Loucy (cell line): ENCODE measurements at regions not wholly inside any gene's neighbourhood (a gene's known extent, or its start where the extent isn't known, plus 50 kb on each side); places are given as distances from the start of the nearest gene placed in this dataset.

Source experiments
- H2AFZ ChIP-seq: fragments of 200-600 bp; sonication (generic); 2 replicates; pipeline ENCODE4 v1.6.0; 2016; ENCODE audit warnings: antibody characterized with exemption, mild to moderate bottlenecking, low read length, moderate library complexity
- H3F3A ChIP-seq: fragments of 200-600 bp; 2 replicates; pipeline ENCODE4 v1.6.0; 2016; ENCODE audit warnings: antibody characterized with exemption, low read depth, mild to moderate bottlenecking
- H3K27me3 ChIP-seq: fragments of 200-600 bp; sonication (generic); 2 replicates; pipeline ENCODE4 v1.6.1; 2014; ENCODE audit warnings: low read length, mild to moderate bottlenecking; ENCODE audit not compliant: insufficient read depth, poor library complexity, severe bottlenecking
- H3K36me3 ChIP-seq: fragments of 200-600 bp; sonication (generic); 2 replicates; pipeline ENCODE4 v1.6.1; 2016; ENCODE audit warnings: low read length; ENCODE audit not compliant: insufficient read depth
- H3K4me1 ChIP-seq: fragments of 200-600 bp; sonication (generic); 2 replicates; pipeline ENCODE4 v1.5.1; 2014; ENCODE audit warnings: low read length, mild to moderate bottlenecking; ENCODE audit not compliant: insufficient read depth, poor library complexity, severe bottlenecking
- H3K4me2 ChIP-seq: fragments of 200-600 bp; sonication (generic); 2 replicates; pipeline ENCODE4 v1.6.0; 2014; ENCODE audit warnings: antibody characterized with exemption, low read length, low read depth, mild to moderate bottlenecking; ENCODE audit not compliant: poor library complexity, severe bottlenecking
- H3K4me3 ChIP-seq: fragments of 200-600 bp; sonication (generic); 2 replicates; pipeline ENCODE4 v1.5.1; 2014; ENCODE audit warnings: low read length, mild to moderate bottlenecking, mixed read lengths; ENCODE audit not compliant: poor library complexity, severe bottlenecking
- H3K79me2 ChIP-seq: fragments of 200-600 bp; sonication (generic); 2 replicates; pipeline ENCODE4 v1.6.1; 2014; ENCODE audit warnings: low read length; ENCODE audit not compliant: insufficient read depth
- H3K9ac ChIP-seq: fragments of 200-600 bp; sonication (generic); 2 replicates; pipeline ENCODE4 v1.6.0; 2014; ENCODE audit warnings: mild to moderate bottlenecking, low read depth, low read length, moderate library complexity; ENCODE audit not compliant: poor library complexity, severe bottlenecking
- H3K9me2 ChIP-seq: fragments of 200-600 bp; sonication (generic); replicated peaks from 2 replicates; pipeline ENCODE4 v1.6.1; 2016; ENCODE audit warnings: low read depth, low read length, mixed read lengths
- H3K9me3 ChIP-seq: fragments of 200-600 bp; sonication (generic); 2 replicates; pipeline ENCODE4 v1.6.1; 2014; ENCODE audit warnings: mild to moderate bottlenecking, antibody characterized with exemption, low read length, low read depth; ENCODE audit not compliant: insufficient read depth
- H4K20me1 ChIP-seq: fragments of 200-600 bp; sonication (generic); 2 replicates; pipeline ENCODE4 v1.6.0; 2014; ENCODE audit warnings: antibody characterized with exemption, low read length, mild to moderate bottlenecking; ENCODE audit not compliant: insufficient read depth, poor library complexity, severe bottlenecking
- CTCF ChIP-seq: fragments of 200-600 bp; sonication (generic); conservative IDR thresholded peaks from 2 replicates; pipeline ENCODE4 v1.5.1; 2014; ENCODE audit warnings: mild to moderate bottlenecking, antibody characterized with exemption, low read length
- EZH2phosphoT487 ChIP-seq: fragments of 200-600 bp; IDR thresholded peaks from 2 replicates; pipeline ENCODE4 v1.6.1; 2018; ENCODE audit warnings: antibody characterized with exemption, mild to moderate bottlenecking, moderate library complexity, borderline replicate concordance

GRCh38 chr20:43859994-43860393 lies 54.7 kb upstream of the TOX2 start:
- Histone ChIP-seq H3K9me3 (no peaks in the 10 kb centered on the region), H3K4me1 (no peaks in the 10 kb centered on the region), H3K36me3 (no peaks in the 10 kb centered on the region), H4K20me1 (no peaks in the 10 kb centered on the region), H3K27me3 (no peaks in the 10 kb centered on the region), H3K79me2 (no peaks in the 10 kb centered on the region), H3K4me2 (no peak overlapping the region), H3K9ac (no peak overlapping the region), H2AFZ (no peak overlapping the region), H3F3A (no peaks in the 10 kb centered on the region), H3K9me2 (no peaks in the 10 kb centered on the region), H3K4me3 (no peak overlapping the region)
- TF ChIP-seq EZH2phosphoT487 (no peak), CTCF (no peak)

- Histone ChIP-seq H3K9ac (no peak overlapping the region), H3K79me2 (no peaks in the 10 kb centered on the region), H4K20me1 (no peaks in the 10 kb centered on the region), H3K36me3 (no peaks in the 10 kb centered on the region), H2AFZ (no peak overlapping the region), H3K9me3 (no peaks in the 10 kb centered on the region), H3K4me1 (no peaks in the 10 kb centered on the region), H3K27me3 (no peaks in the 10 kb centered on the region), H3K4me2 (no peak overlapping the region), H3F3A (no peaks in the 10 kb centered on the region), H3K9me2 (no peaks in the 10 kb centered on the region), H3K4me3 (no peak overlapping the region)
- no peak for TF ChIP-seq EZH2phosphoT487
- no peak for TF ChIP-seq CTCF
These were observed 56.7 kb upstream of the TOX2 start for GRCh38 chr20:43857932-43858331.

- Histone ChIP-seq H3K4me1 (no peaks in the 10 kb centered on the region), H3K36me3 (no peaks in the 10 kb centered on the region), H3K9me2 (no peaks in the 10 kb centered on the region), H3K9ac (no peak overlapping the region), H3K4me2 (no peak overlapping the region), H3K79me2 (no peaks in the 10 kb centered on the region), H3F3A (no peaks in the 10 kb centered on the region), H3K27me3 (no peaks in the 10 kb centered on the region), H3K9me3 (no peaks in the 10 kb centered on the region), H2AFZ (no peak overlapping the region), H3K4me3 (no peak overlapping the region), H4K20me1 (no peaks in the 10 kb centered on the region)
- TF ChIP-seq CTCF (no peak), EZH2phosphoT487 (no peak)
These were observed 57.5 kb upstream of the TOX2 start for GRCh38 chr20:43857127-43857526.
